ENCODE measurements at regions not wholly inside any gene's neighbourhood (a gene's known extent, or its start where the extent isn't known, plus 50 kb on each side); places are given as distances from the start of the nearest gene placed in this dataset.

DNA sequence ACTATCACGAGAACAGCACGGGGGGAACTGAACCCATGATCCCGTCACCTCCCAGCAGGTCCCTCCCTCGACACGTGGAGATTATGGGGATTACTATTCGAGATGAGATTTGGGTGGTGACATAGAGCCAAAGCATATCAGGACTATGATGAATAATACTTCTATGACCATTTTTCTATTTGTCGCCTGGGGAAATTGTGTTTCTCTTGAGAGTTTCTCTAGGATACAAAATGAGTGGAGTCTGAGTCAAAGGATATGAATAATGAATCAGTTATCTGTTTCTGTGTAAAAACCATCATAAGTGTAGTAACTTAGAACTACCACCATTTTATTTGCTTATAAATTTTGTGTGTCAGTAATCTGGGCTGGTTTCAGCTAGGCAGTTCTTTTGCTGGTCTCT, 533.0 kb upstream of the ARX start:
- Histone ChIP-seq H3K79me1 (ENCODE audit: low read depth, low read length) (no peaks in the 10 kb centered on the region), H3K14ac (ENCODE audit: insufficient read length) (no peak overlapping the region), H3K27me3 (replicated peaks in 1 of 4; ENCODE audit: control insufficient read depth in 3 of 4, extremely low read depth in 1 of 4, insufficient read depth in 3 of 4, low read length in 3 of 4) (no peaks in the 10 kb centered on the region), H3K56ac (replicated peaks; ENCODE audit: insufficient read length, low read depth, low read length) (no peak overlapping the region), H2BK5ac (ENCODE audit: low read depth, low read length) (no peak overlapping the region), H3K27ac (ENCODE audit: low read depth, low read length) (no peak overlapping the region), H3K23ac (ENCODE audit: insufficient read length) (no peak overlapping the region), H3K9me3 (ENCODE audit: insufficient read depth in 2 of 2, low read depth in 1 of 2, low read length in 1 of 2) (no peaks in the 10 kb centered on the region), H4K8ac (ENCODE audit: extremely low read depth, insufficient read depth, low read length) (no peak overlapping the region), H3K4me2 (ENCODE audit: insufficient read depth in 1 of 2, low read depth in 2 of 2, low read length in 2 of 2) (no peak overlapping the region), H3K9ac (replicated peaks in 1 of 4; ENCODE audit: extremely low read depth in 1 of 4, low read depth in 3 of 4, low read length in 3 of 4) (no peak overlapping the region), H2BK20ac (ENCODE audit: low read length) (no peak overlapping the region), H4K5ac (ENCODE audit: insufficient read length, low read depth, low read length) (no peak overlapping the region), H3K4me3 (ENCODE audit: extremely low read depth in 1 of 4, insufficient read depth in 2 of 4, low read depth in 3 of 4, low read length in 4 of 4) (no peak overlapping the region), H2BK12ac (ENCODE audit: low read depth, low read length) (no peak overlapping the region), H3K4ac (replicated peaks; ENCODE audit: insufficient read length, low read depth, low read length) (no peak overlapping the region), H4K91ac (replicated peaks; ENCODE audit: insufficient read length, low read length) (no peak overlapping the region), H3K4me1 (replicated peaks in 1 of 4; ENCODE audit: control insufficient read depth in 3 of 4, insufficient read depth in 4 of 4, low read length in 3 of 4) (no peaks in the 10 kb centered on the region), H4K20me1 (replicated peaks in 1 of 2; ENCODE audit: control insufficient read depth in 1 of 2, insufficient read depth in 2 of 2, low read length in 2 of 2) (no peaks in the 10 kb centered on the region), H3K23me2 (ENCODE audit: low read depth, low read length) (no peaks in the 10 kb centered on the region), H3K18ac (ENCODE audit: extremely low read depth, low read length) (no peak overlapping the region), H2AK5ac (ENCODE audit: low read depth, low read length) (no peak overlapping the region), H3K36me3 (ENCODE audit: control insufficient read depth in 2 of 4, insufficient read depth in 4 of 4, low read length in 3 of 4) (no peaks in the 10 kb centered on the region), H2BK120ac (replicated peaks; ENCODE audit: low read depth, low read length) (no peak overlapping the region), H3K79me2 (ENCODE audit: control insufficient read depth in 1 of 2, insufficient read depth in 2 of 2, low read length in 2 of 2) (no peaks in the 10 kb centered on the region), H2AFZ (ENCODE audit: low read length) (no peak overlapping the region), H2BK15ac (ENCODE audit: low read length) (no peak overlapping the region)
- TF ChIP-seq RAD21 (IDR thresholded peaks at IDR 0.05 in 1 of 2, conservative IDR thresholded peaks at IDR 0.05 in 1 of 2; ENCODE audit: low read depth in 2 of 2, low read length in 2 of 2) (no peak), PHF8 (conservative IDR thresholded peaks at IDR 0.05; ENCODE audit: low read depth, low read length) (no peak), JUND (IDR thresholded peaks at IDR 0.05; ENCODE audit: low read length) (no peak)
- TF ChIP-seq, protein P1, sequence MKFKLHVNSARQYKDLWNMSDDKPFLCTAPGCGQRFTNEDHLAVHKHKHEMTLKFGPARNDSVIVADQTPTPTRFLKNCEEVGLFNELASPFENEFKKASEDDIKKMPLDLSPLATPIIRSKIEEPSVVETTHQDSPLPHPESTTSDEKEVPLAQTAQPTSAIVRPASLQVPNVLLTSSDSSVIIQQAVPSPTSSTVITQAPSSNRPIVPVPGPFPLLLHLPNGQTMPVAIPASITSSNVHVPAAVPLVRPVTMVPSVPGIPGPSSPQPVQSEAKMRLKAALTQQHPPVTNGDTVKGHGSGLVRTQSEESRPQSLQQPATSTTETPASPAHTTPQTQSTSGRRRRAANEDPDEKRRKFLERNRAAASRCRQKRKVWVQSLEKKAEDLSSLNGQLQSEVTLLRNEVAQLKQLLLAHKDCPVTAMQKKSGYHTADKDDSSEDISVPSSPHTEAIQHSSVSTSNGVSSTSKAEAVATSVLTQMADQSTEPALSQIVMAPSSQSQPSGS (IDR thresholded peaks at IDR 0.05; ENCODE audit: low read length) = no peak
- TF ChIP-seq, protein P2, sequence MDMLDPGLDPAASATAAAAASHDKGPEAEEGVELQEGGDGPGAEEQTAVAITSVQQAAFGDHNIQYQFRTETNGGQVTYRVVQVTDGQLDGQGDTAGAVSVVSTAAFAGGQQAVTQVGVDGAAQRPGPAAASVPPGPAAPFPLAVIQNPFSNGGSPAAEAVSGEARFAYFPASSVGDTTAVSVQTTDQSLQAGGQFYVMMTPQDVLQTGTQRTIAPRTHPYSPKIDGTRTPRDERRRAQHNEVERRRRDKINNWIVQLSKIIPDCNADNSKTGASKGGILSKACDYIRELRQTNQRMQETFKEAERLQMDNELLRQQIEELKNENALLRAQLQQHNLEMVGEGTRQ (IDR thresholded peaks at IDR 0.05; ENCODE audit: low read length) = no peak
- POLR2A ChIA-PET (ENCODE audit: partially characterized antibody) = no interaction called here
- 95% methylated on average over 5 of the region's 7 CpGs; no CpG with 5 or more reads in 1 of the 2 experiments for WGBS, 2 experiments (ENCODE audit: extremely low coverage in 1 of 2, insufficient coverage in 1 of 2, insufficient read length in 1 of 2, insufficient replicate concordance in 2 of 2, low coverage in 1 of 2, low lambda C conversion rate in 2 of 2, missing lambda C conversion rate in 1 of 2)
- FAIRE-seq = no peak
- CTCF ChIA-PET (ENCODE audit: partially characterized antibody) = interaction anchor here (1.1 kb wide), 1 partner anchor 25 kb away, joined by 7 read pairs; no protein-coding TSS in a partner anchor
- no peak for DNase-seq (ENCODE audit: low read depth in 1 of 2, low spot score in 2 of 2)
